Stomach (tissue), 8 donors: ENCODE measurements at regions not wholly inside any gene's neighbourhood (a gene's known extent, or its start where the extent isn't known, plus 50 kb on each side); places are given as distances from the start of the nearest gene placed in this dataset.

Experiments
- DNase-seq, 2 donors: peaks; one replicate each; pipeline versions ENCODE4 v3.0.0 to v3.0.0-alpha.2; 2013 to 2019
- H3K27ac ChIP-seq, 5 donors: fragments of 200-600 bp in 4 of 5; sonication (generic) in 4 of 5; one replicate each; pipeline ENCODE4 v1.5.1; 2013 to 2019; ENCODE audit warnings: mild to moderate bottlenecking in 1 of 5, moderate library complexity in 1 of 5
- H3K27me3 ChIP-seq, 3 donors: fragments of 200-600 bp; sonication (generic); one replicate each; pipeline ENCODE4 v1.5.1; 2017 to 2019; ENCODE audit warnings: mixed run types in 1 of 3
- H3K36me3 ChIP-seq, 4 donors: fragments of 200-600 bp; sonication (generic); 1 replicate in 3 of 4; 2 replicates in 1 of 4; pipeline ENCODE4 v1.5.1; 2016 to 2019
- H3K4me1 ChIP-seq, 4 donors: fragments of 200-600 bp; sonication (generic); one replicate each; pipeline ENCODE4 v1.5.1; 2016 to 2019
- H3K4me3 ChIP-seq, 4 donors: fragments of 200-600 bp; sonication (generic) in 3 of 4; one replicate each; pipeline ENCODE4 v1.5.1; 2016 to 2019; ENCODE audit warnings: mild to moderate bottlenecking in 1 of 4
- H3K9me3 ChIP-seq, 4 donors: fragments of 200-600 bp; sonication (generic); one replicate each; pipeline ENCODE4 v1.5.1; 2016 to 2019
- EP300 ChIP-seq: sonication (generic); formaldehyde crosslinking; IDR thresholded peaks from one replicate; pipeline ENCODE4 v1.6.1; 2017; ENCODE audit warnings: antibody characterized with exemption
- POLR2A ChIP-seq, 4 donors: fragments of 450-650 bp; IDR thresholded peaks; one replicate each; pipeline ENCODE4 v1.6.1; 2016; ENCODE audit warnings: antibody characterized with exemption in 4 of 4, control low read depth in 2 of 4, mild to moderate bottlenecking in 1 of 4, moderate library complexity in 1 of 4
- POLR2AphosphoS5 ChIP-seq, 3 donors: sonication (generic); formaldehyde crosslinking; IDR thresholded peaks; one replicate each; pipeline ENCODE4 v1.6.1; 2016; ENCODE audit warnings: antibody characterized with exemption in 3 of 3
- WGBS, 5 donors: extraction: QIAGEN DNeasy Blood & Tissue Kit in 3 of 5; methylation state at CpG; one replicate each; pipeline versions ENCODE4 v1.1.5 to v1.1.7; 2013 to 2018; 5-methylcytosine and 5-hydroxymethylcytosine counted together
- intact Hi-C: fragments of 100-400 bp; cut with DNase I; formaldehyde crosslinking; loops from one replicate; pipeline ENCODE4 v1.15.1; 2023; ENCODE audit warnings: low total_unique reads
- TF ChIP-seq, protein P1 (sequence below), 7 experiments: fragments of 450-650 bp in 4 of 7; fragments of 200-600 bp in 3 of 7; sonication (generic) in 3 of 7; IDR thresholded peaks; one replicate each; pipeline ENCODE4 v1.5.1; 2016 to 2019; ENCODE audit warnings: antibody characterized with exemption in 7 of 7, control low read depth in 2 of 7, mild to moderate bottlenecking in 1 of 7
- donor health status: healthy with polysubstance abuse.
- donor health status: Bipolar disorder and iron deficiency.
- donor health status: healthy.

DNA sequence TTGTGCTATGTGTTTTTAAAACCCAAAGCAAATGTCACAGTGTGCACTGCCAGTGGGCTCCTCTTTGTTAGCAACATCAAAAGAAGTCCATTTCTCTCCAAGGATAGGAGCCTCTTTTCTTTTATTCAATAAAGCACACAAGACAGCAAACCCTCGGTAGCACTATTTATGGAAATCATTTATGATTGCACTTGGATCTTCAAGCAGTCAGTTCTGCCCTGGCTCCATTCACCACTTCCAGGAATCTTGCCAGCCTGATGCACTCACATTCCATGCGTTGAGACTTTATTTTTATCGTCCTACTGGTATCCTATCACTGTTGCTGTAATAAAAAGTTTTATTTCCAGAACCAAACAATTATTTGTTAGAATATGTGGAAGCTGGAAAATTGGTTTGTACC, 412.1 kb downstream of the TBL1XR1 start:
- no peaks in the 10 kb centered on the region for H3K36me3 ChIP-seq
- intact Hi-C loops: no loop called here
- H3K4me1 ChIP-seq: no peaks in the 10 kb centered on the region
- TF ChIP-seq POLR2A (IDR thresholded peaks at IDR 0.05) (no peak), EP300 (no peak), POLR2AphosphoS5 (IDR thresholded peaks at IDR 0.05) (no peak)
- TF ChIP-seq, protein P1, sequence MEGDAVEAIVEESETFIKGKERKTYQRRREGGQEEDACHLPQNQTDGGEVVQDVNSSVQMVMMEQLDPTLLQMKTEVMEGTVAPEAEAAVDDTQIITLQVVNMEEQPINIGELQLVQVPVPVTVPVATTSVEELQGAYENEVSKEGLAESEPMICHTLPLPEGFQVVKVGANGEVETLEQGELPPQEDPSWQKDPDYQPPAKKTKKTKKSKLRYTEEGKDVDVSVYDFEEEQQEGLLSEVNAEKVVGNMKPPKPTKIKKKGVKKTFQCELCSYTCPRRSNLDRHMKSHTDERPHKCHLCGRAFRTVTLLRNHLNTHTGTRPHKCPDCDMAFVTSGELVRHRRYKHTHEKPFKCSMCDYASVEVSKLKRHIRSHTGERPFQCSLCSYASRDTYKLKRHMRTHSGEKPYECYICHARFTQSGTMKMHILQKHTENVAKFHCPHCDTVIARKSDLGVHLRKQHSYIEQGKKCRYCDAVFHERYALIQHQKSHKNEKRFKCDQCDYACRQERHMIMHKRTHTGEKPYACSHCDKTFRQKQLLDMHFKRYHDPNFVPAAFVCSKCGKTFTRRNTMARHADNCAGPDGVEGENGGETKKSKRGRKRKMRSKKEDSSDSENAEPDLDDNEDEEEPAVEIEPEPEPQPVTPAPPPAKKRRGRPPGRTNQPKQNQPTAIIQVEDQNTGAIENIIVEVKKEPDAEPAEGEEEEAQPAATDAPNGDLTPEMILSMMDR (IDR thresholded peaks at IDR 0.05): no peak
- no peak overlapping the region for H3K4me3 ChIP-seq
- WGBS, 5 donors: 44 to 82% (median 66%) methylated on average over 3 of the region's 3 CpGs
- no peak overlapping the region for H3K27ac ChIP-seq
- no peaks in the 10 kb centered on the region for H3K27me3 ChIP-seq
- H3K9me3 ChIP-seq: no peaks in the 10 kb centered on the region
- peak in 1 of 2 donors; percentile 31 for DNase-seq

DNA sequence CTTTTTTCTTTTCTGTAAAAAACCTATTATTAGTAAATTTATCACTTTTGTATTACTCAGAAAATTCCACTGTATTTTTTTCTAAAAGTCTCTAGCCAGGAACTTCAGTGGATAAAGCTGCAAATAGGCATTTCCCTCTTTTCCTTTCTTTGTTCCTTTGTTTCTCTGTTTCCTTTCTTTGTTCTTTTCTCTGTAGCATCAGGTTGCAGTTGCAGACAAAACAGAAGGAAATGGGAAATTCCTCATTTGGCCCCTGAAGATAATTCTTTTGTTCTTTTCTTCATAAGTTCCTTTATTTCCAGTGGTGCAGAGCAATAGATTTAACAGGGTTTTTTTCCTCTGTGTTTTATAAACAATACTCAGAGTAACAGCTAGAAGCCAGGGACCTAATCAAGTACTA, 416.5 kb downstream of the TBL1XR1 start:
- no peaks in the 10 kb centered on the region for H3K27me3 ChIP-seq
- no peaks in the 10 kb centered on the region for H3K4me1 ChIP-seq
- TF ChIP-seq, protein P1 (IDR thresholded peaks at IDR 0.05): no peak
- TF ChIP-seq POLR2AphosphoS5 (IDR thresholded peaks at IDR 0.05) (no peak), EP300 (no peak), POLR2A (IDR thresholded peaks at IDR 0.05) (no peak)
- no peaks in the 10 kb centered on the region for H3K36me3 ChIP-seq
- H3K4me3 ChIP-seq: no peak overlapping the region
- no peak overlapping the region for H3K27ac ChIP-seq
- H3K9me3 ChIP-seq: no peaks in the 10 kb centered on the region
- intact Hi-C loops: no loop called here
- DNase-seq: no peak

DNA sequence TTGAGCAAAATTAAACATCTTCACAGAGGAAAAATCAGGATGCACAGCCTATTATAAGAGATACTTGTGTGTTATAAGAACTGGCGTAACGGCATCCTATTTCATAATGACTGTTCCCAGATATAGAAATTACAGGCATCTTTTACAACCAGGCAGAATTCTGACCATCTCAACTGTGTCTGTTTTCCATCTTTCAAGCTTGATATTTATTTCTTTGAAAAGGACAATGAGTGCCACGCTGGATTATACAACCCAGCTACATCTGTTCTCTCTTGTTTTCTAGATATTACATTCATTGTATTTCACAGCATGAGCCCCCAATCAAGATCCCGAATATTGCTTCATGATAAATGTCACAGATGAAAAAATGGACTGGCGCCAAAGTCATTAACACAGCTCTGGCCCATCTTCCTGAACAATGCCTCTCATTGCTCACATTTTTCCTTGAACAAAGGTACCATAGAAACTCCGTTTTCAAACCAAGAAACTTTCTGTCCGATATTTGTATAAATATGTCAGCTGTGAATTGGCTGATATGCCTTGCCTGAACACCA, 420.6 kb downstream of the TBL1XR1 start:
- WGBS, 5 donors: 74 to 85% (median 83%) methylated on average over 7 of the region's 7 CpGs
- Histone ChIP-seq H3K27me3 (no peaks in the 10 kb centered on the region), H3K4me3 (no peak overlapping the region), H3K4me1 (no peaks in the 10 kb centered on the region), H3K9me3 (peaks cover 0 to 8% (median 0%) of the 10 kb centered on the region in 4 donors), H3K36me3 (no peaks in the 10 kb centered on the region), H3K27ac (no peak overlapping the region)
- TF ChIP-seq, protein P1 (IDR thresholded peaks at IDR 0.05): no peak
- TF ChIP-seq POLR2A (IDR thresholded peaks at IDR 0.05) (no peak), POLR2AphosphoS5 (IDR thresholded peaks at IDR 0.05) (no peak), EP300 (no peak)
- DNase-seq: peak in 1 of 2 donors; percentile 10
- intact Hi-C loops: no loop called here

DNA sequence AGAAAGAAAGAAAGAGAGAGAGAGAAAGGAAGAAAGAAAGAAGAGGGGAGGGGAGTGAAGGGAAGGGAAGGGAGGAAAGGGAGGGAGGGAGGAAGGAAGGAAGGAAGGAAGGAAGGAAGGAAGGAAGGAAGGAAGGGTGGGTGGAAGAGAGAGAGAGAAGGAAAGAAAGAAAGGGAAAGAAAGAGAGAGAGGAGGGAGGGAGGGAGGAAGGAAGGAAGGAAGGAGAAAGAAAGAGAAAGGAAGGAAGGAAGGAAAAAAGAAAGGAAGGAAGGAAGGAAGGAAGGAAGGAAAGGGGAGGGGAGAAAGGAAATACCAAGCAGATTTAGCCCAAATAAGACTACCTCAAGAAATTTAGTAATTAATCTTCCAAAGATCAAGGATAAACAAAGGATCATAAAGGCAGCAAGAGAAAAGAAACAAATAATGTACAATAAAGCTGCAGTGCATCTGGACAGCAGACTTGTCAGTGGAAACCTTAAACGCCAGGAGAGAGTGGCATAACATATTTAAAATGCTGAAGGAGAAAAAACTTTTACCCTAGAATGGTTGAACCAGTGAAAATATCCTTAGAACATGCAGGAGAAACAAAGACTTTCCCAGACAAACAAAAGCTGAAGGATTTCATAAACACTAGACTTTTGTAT, 427.6 kb downstream of the TBL1XR1 start:
- Histone ChIP-seq H3K4me1 (no peaks in the 10 kb centered on the region), H3K27ac (no peak overlapping the region), H3K27me3 (no peaks in the 10 kb centered on the region), H3K4me3 (no peak overlapping the region), H3K36me3 (no peaks in the 10 kb centered on the region), H3K9me3 (peaks cover 0 to 11% (median 4%) of the 10 kb centered on the region in 4 donors)
- DNase-seq: no peak
- intact Hi-C loops: no loop called here
- 55 to 74% (median 57%) methylated on average over 1 of the region's 1 CpG for WGBS, 5 donors
- TF ChIP-seq, protein P1 (IDR thresholded peaks at IDR 0.05): no peak
- TF ChIP-seq EP300: no peak
- TF ChIP-seq POLR2AphosphoS5 (IDR thresholded peaks at IDR 0.05): no peak
- no peak for TF ChIP-seq POLR2A (IDR thresholded peaks at IDR 0.05)
